ENCODE measurements at regions not wholly inside any gene's neighbourhood (a gene's known extent, or its start where the extent isn't known, plus 50 kb on each side); places are given as distances from the start of the nearest gene placed in this dataset.

DNA sequence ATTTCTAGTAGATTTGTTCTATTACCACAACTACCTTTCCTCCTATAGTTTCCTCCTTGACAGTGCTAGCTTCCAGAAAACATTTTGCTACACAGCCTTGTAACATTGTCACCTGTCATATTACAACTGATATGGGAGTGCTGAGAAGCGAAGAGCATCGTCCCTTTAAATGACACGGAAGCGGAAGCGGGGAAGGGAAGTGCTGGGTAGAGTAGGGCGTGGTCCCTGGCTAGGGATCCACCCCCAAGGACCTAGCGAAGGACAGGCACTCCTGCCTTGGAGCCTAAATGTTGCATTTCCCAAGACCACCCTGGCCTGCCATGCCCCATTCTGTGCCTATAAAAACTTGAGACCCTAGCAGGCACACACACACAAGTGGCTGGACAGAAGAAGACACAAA, 57.4 kb upstream of the RANBP6 start:
- H3K27me3 ChIP-seq (ENCODE audit: low read depth) = no peaks in the 10 kb centered on the region
- no peak overlapping the region for H3K27ac ChIP-seq
- TF ChIP-seq, protein P1, sequence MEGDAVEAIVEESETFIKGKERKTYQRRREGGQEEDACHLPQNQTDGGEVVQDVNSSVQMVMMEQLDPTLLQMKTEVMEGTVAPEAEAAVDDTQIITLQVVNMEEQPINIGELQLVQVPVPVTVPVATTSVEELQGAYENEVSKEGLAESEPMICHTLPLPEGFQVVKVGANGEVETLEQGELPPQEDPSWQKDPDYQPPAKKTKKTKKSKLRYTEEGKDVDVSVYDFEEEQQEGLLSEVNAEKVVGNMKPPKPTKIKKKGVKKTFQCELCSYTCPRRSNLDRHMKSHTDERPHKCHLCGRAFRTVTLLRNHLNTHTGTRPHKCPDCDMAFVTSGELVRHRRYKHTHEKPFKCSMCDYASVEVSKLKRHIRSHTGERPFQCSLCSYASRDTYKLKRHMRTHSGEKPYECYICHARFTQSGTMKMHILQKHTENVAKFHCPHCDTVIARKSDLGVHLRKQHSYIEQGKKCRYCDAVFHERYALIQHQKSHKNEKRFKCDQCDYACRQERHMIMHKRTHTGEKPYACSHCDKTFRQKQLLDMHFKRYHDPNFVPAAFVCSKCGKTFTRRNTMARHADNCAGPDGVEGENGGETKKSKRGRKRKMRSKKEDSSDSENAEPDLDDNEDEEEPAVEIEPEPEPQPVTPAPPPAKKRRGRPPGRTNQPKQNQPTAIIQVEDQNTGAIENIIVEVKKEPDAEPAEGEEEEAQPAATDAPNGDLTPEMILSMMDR (IDR thresholded peaks at IDR 0.05) = no peak
- H3K36me3 ChIP-seq = no peaks in the 10 kb centered on the region
- intact Hi-C loops (cut with DNase I) = no loop called here
- DNase-seq (no peak), ATAC-seq (peak; percentile 46 to 56)
- no peak overlapping the region for H3K4me3 ChIP-seq
- no peaks in the 10 kb centered on the region for H3K4me1 ChIP-seq
- no peaks in the 10 kb centered on the region for H3K9me3 ChIP-seq

DNA sequence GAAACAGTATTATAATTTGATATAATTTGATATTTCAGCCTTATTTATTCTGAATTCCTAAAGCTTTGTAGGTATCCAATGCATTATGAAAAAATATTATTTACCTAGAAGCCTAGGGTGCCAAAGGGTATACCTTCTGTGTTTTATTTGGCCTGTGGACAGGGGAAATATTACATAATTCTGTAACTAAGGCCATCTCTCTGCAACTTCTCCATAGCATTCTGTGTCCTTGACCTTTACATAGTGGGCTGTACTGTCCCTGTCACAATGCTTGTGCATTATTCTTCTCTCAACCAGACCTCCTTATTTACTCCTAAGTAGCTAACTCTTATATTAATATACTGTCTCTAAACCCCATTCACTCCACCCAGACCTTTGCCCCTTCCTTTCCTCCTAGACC, 57.0 kb upstream of the RANBP6 start:
- ATAC-seq = no peak
- Histone ChIP-seq H3K27ac (no peak overlapping the region), H3K9me3 (no peaks in the 10 kb centered on the region), H3K36me3 (no peaks in the 10 kb centered on the region), H3K4me1 (no peaks in the 10 kb centered on the region), H3K27me3 (ENCODE audit: low read depth) (no peaks in the 10 kb centered on the region), H3K4me3 (no peak overlapping the region)
- TF ChIP-seq, protein P1 (IDR thresholded peaks at IDR 0.05) = no peak
- no peak for DNase-seq
- intact Hi-C loops (cut with DNase I) = no loop called here

DNA sequence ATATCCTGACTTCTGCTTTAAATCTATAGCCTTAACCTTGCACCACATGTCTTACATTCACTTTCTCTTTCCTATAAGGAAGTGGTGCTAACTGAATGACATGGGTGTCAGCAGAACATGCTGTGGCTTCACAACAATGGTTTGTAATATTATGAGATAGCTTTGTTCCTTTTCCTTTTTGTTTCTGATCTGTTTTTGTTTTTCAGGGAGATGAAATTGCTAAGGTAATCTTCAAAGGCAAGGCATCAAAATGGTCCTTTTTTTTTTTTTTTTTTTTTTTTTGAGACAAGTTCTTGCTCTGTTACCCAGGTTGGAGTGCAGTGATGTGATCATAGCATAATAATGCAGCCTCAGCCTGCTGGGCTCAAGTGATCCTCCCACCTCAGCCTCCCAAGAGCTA, 53.6 kb upstream of the RANBP6 start:
- no peak overlapping the region for H3K4me3 ChIP-seq
- H3K27me3 ChIP-seq (ENCODE audit: low read depth) = no peaks in the 10 kb centered on the region
- DNase-seq = no peak
- intact Hi-C loops (cut with DNase I) = no loop called here
- peak overlapping the region; percentile 18 for H3K27ac ChIP-seq
- TF ChIP-seq, protein P1 (IDR thresholded peaks at IDR 0.05) = no peak
- no peaks in the 10 kb centered on the region for H3K9me3 ChIP-seq
- H3K4me1 ChIP-seq = no peaks in the 10 kb centered on the region
- ATAC-seq = peak; percentile 77 to 82
- H3K36me3 ChIP-seq = no peaks in the 10 kb centered on the region

DNA sequence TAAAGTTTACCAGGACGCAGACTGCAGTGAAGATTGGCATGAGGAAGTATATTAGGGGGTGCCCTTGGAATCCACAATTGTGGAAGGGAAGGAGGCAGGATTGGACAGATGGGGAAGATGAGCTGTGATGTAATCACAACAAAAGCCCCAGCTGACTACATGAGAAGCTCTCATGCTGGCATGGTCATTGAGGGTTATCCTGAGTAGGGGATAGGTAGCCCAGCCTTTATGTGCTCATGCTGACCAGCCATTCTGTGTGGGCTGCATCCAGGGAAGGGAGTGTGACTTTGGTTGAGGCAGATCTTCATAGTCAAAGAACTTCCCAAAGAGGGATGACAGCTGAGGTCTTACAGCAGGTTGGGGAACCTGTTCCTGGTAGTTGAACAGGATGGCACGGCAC, 52.0 kb upstream of the RANBP6 start:
- no peaks in the 10 kb centered on the region for H3K4me1 ChIP-seq
- no peaks in the 10 kb centered on the region for H3K36me3 ChIP-seq
- H3K4me3 ChIP-seq = no peak overlapping the region
- DNase-seq = no peak
- no peak overlapping the region for H3K27ac ChIP-seq
- H3K27me3 ChIP-seq (ENCODE audit: low read depth) = peaks cover 4% of the 10 kb centered on the region
- intact Hi-C loops (cut with DNase I) = no loop called here
- TF ChIP-seq, protein P1 (IDR thresholded peaks at IDR 0.05) = no peak
- no peak for ATAC-seq
- no peaks in the 10 kb centered on the region for H3K9me3 ChIP-seq
